BLaER1 (cell line): ENCODE measurements at regions not wholly inside any gene's neighbourhood (a gene's known extent, or its start where the extent isn't known, plus 50 kb on each side); places are given as distances from the start of the nearest gene placed in this dataset.

Experiments
- H3K27ac ChIP-seq: shearing (Covaris generic); formaldehyde crosslinking; 2 replicates; pipeline ENCODE4 v1.8.1; 2022
- H3K27me3 ChIP-seq: shearing (Covaris generic); formaldehyde crosslinking; 2 replicates; pipeline ENCODE4 v1.8.1; 2022
- H3K36me3 ChIP-seq: shearing (Covaris generic); formaldehyde crosslinking; 2 replicates; pipeline ENCODE4 v1.8.1; 2022
- H3K4me1 ChIP-seq: shearing (Covaris generic); formaldehyde crosslinking; 2 replicates; pipeline ENCODE4 v1.8.1; 2022
- H3K4me2 ChIP-seq: shearing (Covaris generic); formaldehyde crosslinking; 2 replicates; pipeline ENCODE4 v1.8.1; 2022
- H3K4me3 ChIP-seq: shearing (Covaris generic); formaldehyde crosslinking; 2 replicates; pipeline ENCODE4 v1.8.1; 2022
- H3K9ac ChIP-seq: shearing (Covaris generic); formaldehyde crosslinking; 2 replicates; pipeline ENCODE4 v1.8.1; 2022
- H3K9me3 ChIP-seq: shearing (Covaris generic); formaldehyde crosslinking; 2 replicates; pipeline ENCODE4 v1.8.1; 2022
- H4K20me1 ChIP-seq: shearing (Covaris generic); formaldehyde crosslinking; 2 replicates; pipeline ENCODE4 v1.8.1; 2022
- Cebpa-rat ChIP-seq: shearing (Covaris generic); IDR thresholded peaks from 2 replicates; pipeline ENCODE4 v1.8.1; 2022

- Histone ChIP-seq H3K9ac (no peak overlapping the region), H3K4me1 (0 out of 2 replicates have a peak, but pooled peaks cover 4% of the 10 kb centered on the region), H3K4me3 (no peak overlapping the region), H3K27me3 (no peaks in the 10 kb centered on the region), H3K27ac (no peak overlapping the region), H3K36me3 (no peaks in the 10 kb centered on the region), H3K9me3 (no peaks in the 10 kb centered on the region), H3K4me2 (no peak overlapping the region), H4K20me1 (no peaks in the 10 kb centered on the region)
- TF ChIP-seq Cebpa-rat = no peak
Measured at GRCh38 chr11:130601141-130601540, 152.7 kb downstream of the ADAMTS15 start.

- H3K27ac ChIP-seq = no peak overlapping the region
- no peak overlapping the region for H3K4me3 ChIP-seq
- no peaks in the 10 kb centered on the region for H4K20me1 ChIP-seq
- no peak overlapping the region for H3K9ac ChIP-seq
- H3K27me3 ChIP-seq = no peaks in the 10 kb centered on the region
- H3K36me3 ChIP-seq = no peaks in the 10 kb centered on the region
- no peaks in the 10 kb centered on the region for H3K9me3 ChIP-seq
- H3K4me1 ChIP-seq = 0 out of 2 replicates have a peak, but pooled peaks cover 4% of the 10 kb centered on the region
- TF ChIP-seq Cebpa-rat = no peak
- H3K4me2 ChIP-seq = no peak overlapping the region
Measured at GRCh38 chr11:130601764-130602460, 153.5 kb downstream of the ADAMTS15 start.

- Histone ChIP-seq H4K20me1 (no peaks in the 10 kb centered on the region), H3K27ac (no peak overlapping the region), H3K9me3 (no peaks in the 10 kb centered on the region), H3K4me3 (no peak overlapping the region), H3K9ac (no peak overlapping the region), H3K36me3 (no peaks in the 10 kb centered on the region), H3K27me3 (no peaks in the 10 kb centered on the region), H3K4me2 (no peak overlapping the region), H3K4me1 (0 out of 2 replicates have a peak, but pooled peaks cover 4% of the 10 kb centered on the region)
- no peak for TF ChIP-seq Cebpa-rat
Measured at GRCh38 chr11:130602641-130603334, 154.3 kb downstream of the ADAMTS15 start.

GRCh38 chr11:130603335-130603906 is 155.0 kb downstream of the ADAMTS15 start:
- H3K4me2 ChIP-seq = no peak overlapping the region
- no peaks in the 10 kb centered on the region for H3K9me3 ChIP-seq
- no peak overlapping the region for H3K4me3 ChIP-seq
- 0 out of 2 replicates have a peak, but pooled peaks cover 4% of the 10 kb centered on the region for H3K4me1 ChIP-seq
- no peak for TF ChIP-seq Cebpa-rat
- no peak overlapping the region for H3K9ac ChIP-seq
- H3K27ac ChIP-seq = no peak overlapping the region
- H4K20me1 ChIP-seq = no peaks in the 10 kb centered on the region
- H3K27me3 ChIP-seq = no peaks in the 10 kb centered on the region
- no peaks in the 10 kb centered on the region for H3K36me3 ChIP-seq

- no peak for TF ChIP-seq Cebpa-rat
- no peak overlapping the region for H3K27ac ChIP-seq
Measured at GRCh38 chr11:130604606-130605005, 156.2 kb downstream of the ADAMTS15 start.

GRCh38 chr11:130606178-130606577 is 157.7 kb downstream of the ADAMTS15 start:
- no peak overlapping the region for H3K4me2 ChIP-seq
- no peaks in the 10 kb centered on the region for H3K27me3 ChIP-seq
- H3K36me3 ChIP-seq = no peaks in the 10 kb centered on the region
- no peaks in the 10 kb centered on the region for H3K9me3 ChIP-seq
- no peaks in the 10 kb centered on the region for H4K20me1 ChIP-seq
- no peak for TF ChIP-seq Cebpa-rat
- H3K4me3 ChIP-seq = no peak overlapping the region
- no peak overlapping the region for H3K27ac ChIP-seq
- no peak overlapping the region for H3K9ac ChIP-seq
- peaks cover 9% of the 10 kb centered on the region; the same call in 1 of the 2 replicates for H3K4me1 ChIP-seq

More at GRCh38 chr11:130604606-130605005, 156.2 kb downstream of the ADAMTS15 start:
- H3K27me3 ChIP-seq = no peaks in the 10 kb centered on the region
- H4K20me1 ChIP-seq = no peaks in the 10 kb centered on the region
- no peaks in the 10 kb centered on the region for H3K9me3 ChIP-seq
- H3K4me2 ChIP-seq = no peak overlapping the region
- no peaks in the 10 kb centered on the region for H3K36me3 ChIP-seq
- no peak overlapping the region for H3K4me3 ChIP-seq
- no peak overlapping the region for H3K9ac ChIP-seq
- 0 out of 2 replicates have a peak, but pooled peaks cover 4% of the 10 kb centered on the region for H3K4me1 ChIP-seq

GRCh38 chr11:130606781-130607511 is 158.5 kb downstream of the ADAMTS15 start:
- no peak overlapping the region for H3K4me2 ChIP-seq
- H3K27ac ChIP-seq = no peak overlapping the region
- no peaks in the 10 kb centered on the region for H3K36me3 ChIP-seq
- no peaks in the 10 kb centered on the region for H4K20me1 ChIP-seq
- no peaks in the 10 kb centered on the region for H3K27me3 ChIP-seq
- H3K9ac ChIP-seq = no peak overlapping the region
- H3K4me3 ChIP-seq = no peak overlapping the region
- TF ChIP-seq Cebpa-rat = no peak
- no peaks in the 10 kb centered on the region for H3K9me3 ChIP-seq
- H3K4me1 ChIP-seq = peaks cover 8% of the 10 kb centered on the region; the same call in 1 of the 2 replicates

- Histone ChIP-seq H3K4me1 (peaks cover 8% of the 10 kb centered on the region; the same call in 1 of the 2 replicates), H3K27me3 (no peaks in the 10 kb centered on the region), H4K20me1 (no peaks in the 10 kb centered on the region), H3K9me3 (no peaks in the 10 kb centered on the region), H3K9ac (no peak overlapping the region), H3K4me3 (no peak overlapping the region), H3K36me3 (no peaks in the 10 kb centered on the region), H3K4me2 (no peak overlapping the region), H3K27ac (no peak overlapping the region)
- TF ChIP-seq Cebpa-rat = no peak
Measured at GRCh38 chr11:130608287-130608686, 159.8 kb downstream of the ADAMTS15 start.

- H3K27me3 ChIP-seq = no peaks in the 10 kb centered on the region
- H3K4me3 ChIP-seq = no peak overlapping the region
- no peak overlapping the region for H3K9ac ChIP-seq
- peaks cover 8% of the 10 kb centered on the region; the same call in 1 of the 2 replicates for H3K4me1 ChIP-seq
- no peak overlapping the region for H3K4me2 ChIP-seq
- H3K27ac ChIP-seq = no peak overlapping the region
- TF ChIP-seq Cebpa-rat = no peak
- no peaks in the 10 kb centered on the region for H4K20me1 ChIP-seq
- no peaks in the 10 kb centered on the region for H3K9me3 ChIP-seq
- no peaks in the 10 kb centered on the region for H3K36me3 ChIP-seq
Measured at GRCh38 chr11:130609121-130610035, 160.9 kb downstream of the ADAMTS15 start.
